ENCODE measurements at regions not wholly inside any gene's neighbourhood (a gene's known extent, or its start where the extent isn't known, plus 50 kb on each side); places are given as distances from the start of the nearest gene placed in this dataset.

GRCh38 chr3:113153499-113154107 lies 57.8 kb upstream of the BOC start:
- Histone ChIP-seq H3K27ac (no peak overlapping the region), H3K36me3 (no peaks in the 10 kb centered on the region), H3K27me3 (no peaks in the 10 kb centered on the region), H3K9me3 (ENCODE audit: low read depth) (no peaks in the 10 kb centered on the region), H3K4me3 (no peak overlapping the region), H3K4me1 (ENCODE audit: low read depth) (peaks cover 8% of the 10 kb centered on the region)
- no peak for TF ChIP-seq CTCF (IDR thresholded peaks at IDR 0.05; ENCODE audit: low read depth, low read length)
- DNase-seq (ENCODE audit: low read depth in 1 of 2, low spot score in 1 of 2): no peak

GRCh38 chr3:113156816-113157333 lies 54.5 kb upstream of the BOC start:
- H3K27me3 ChIP-seq: no peaks in the 10 kb centered on the region
- no peaks in the 10 kb centered on the region for H3K36me3 ChIP-seq
- H3K27ac ChIP-seq: no peak overlapping the region
- no peak for TF ChIP-seq CTCF (IDR thresholded peaks at IDR 0.05; ENCODE audit: low read depth, low read length)
- no peak overlapping the region for H3K4me3 ChIP-seq
- DNase-seq (ENCODE audit: low read depth in 1 of 2, low spot score in 1 of 2): no peak
- H3K9me3 ChIP-seq (ENCODE audit: low read depth): no peaks in the 10 kb centered on the region
- H3K4me1 ChIP-seq (ENCODE audit: low read depth): peaks cover 4% of the 10 kb centered on the region

GRCh38 chr3:113157408-113158030 lies 53.8 kb upstream of the BOC start:
- Histone ChIP-seq H3K4me1 (ENCODE audit: low read depth) (no peaks in the 10 kb centered on the region), H3K9me3 (ENCODE audit: low read depth) (no peaks in the 10 kb centered on the region), H3K27ac (no peak overlapping the region), H3K27me3 (no peaks in the 10 kb centered on the region), H3K36me3 (no peaks in the 10 kb centered on the region), H3K4me3 (no peak overlapping the region)
- TF ChIP-seq CTCF (IDR thresholded peaks at IDR 0.05; ENCODE audit: low read depth, low read length): no peak
- DNase-seq (ENCODE audit: low read depth in 1 of 2, low spot score in 1 of 2): peak in 1 of 2 donors; percentile 14

GRCh38 chr3:113158171-113158570 lies 53.2 kb upstream of the BOC start:
- no peak overlapping the region for H3K27ac ChIP-seq
- no peaks in the 10 kb centered on the region for H3K4me1 ChIP-seq (ENCODE audit: low read depth)
- TF ChIP-seq CTCF (IDR thresholded peaks at IDR 0.05; ENCODE audit: low read depth, low read length): no peak
- no peaks in the 10 kb centered on the region for H3K27me3 ChIP-seq
- no peaks in the 10 kb centered on the region for H3K9me3 ChIP-seq (ENCODE audit: low read depth)
- H3K4me3 ChIP-seq: no peak overlapping the region
- DNase-seq (ENCODE audit: low read depth in 1 of 2, low spot score in 1 of 2): no peak
- H3K36me3 ChIP-seq: no peaks in the 10 kb centered on the region

Measured in cardiac muscle cell (in vitro differentiated cells and primary cell).